ENCODE measurements at regions not wholly inside any gene's neighbourhood (a gene's known extent, or its start where the extent isn't known, plus 50 kb on each side); places are given as distances from the start of the nearest gene placed in this dataset.

GRCh38 chr16:73955255-73955654, 341.4 kb upstream of the PSMD7 start:
- DNase-seq (ENCODE audit: low spot score) (no peak), ATAC-seq (no peak)
- H3K4me3 Mint-ChIP-seq, result no peak overlapping the region
- Histone ChIP-seq H2AFZ (no peak overlapping the region), H3K79me2 (replicated peaks; ENCODE audit: insufficient read depth) (no peaks in the 10 kb centered on the region), H3F3A (replicated peaks; ENCODE audit: low read depth) (no peaks in the 10 kb centered on the region), H3K9me2 (ENCODE audit: insufficient read depth) (no peaks in the 10 kb centered on the region), H3K27ac (ENCODE audit: low read depth) (no peak overlapping the region), H3K27me3 (ENCODE audit: insufficient read depth) (no peaks in the 10 kb centered on the region), H3K4me1 (ENCODE audit: insufficient read depth) (no peaks in the 10 kb centered on the region), H4K20me1 (replicated peaks; ENCODE audit: insufficient read depth) (no peaks in the 10 kb centered on the region), H3K36me3 (ENCODE audit: insufficient read depth) (no peaks in the 10 kb centered on the region), H3K4me2 (no peak overlapping the region), H3K4me3 (no peak overlapping the region)
- no peaks in the 10 kb centered on the region for H3K36me3 Mint-ChIP-seq (ENCODE audit: low read depth)
- no peaks in the 10 kb centered on the region for H3K27me3 Mint-ChIP-seq (ENCODE audit: insufficient read depth, low read depth, poor library complexity)
- no peak overlapping the region for H3K27ac Mint-ChIP-seq
- TF ChIP-seq EZH2phosphoT487 (IDR thresholded peaks at IDR 0.05; ENCODE audit: unreplicated experiment), result no peak
- no peak for TF ChIP-seq ZNF114 (CRISPR knock-in tag; IDR thresholded peaks at IDR 0.05)
- peaks cover 6% of the 10 kb centered on the region; the same call in 1 of the 3 replicates for H3K4me1 Mint-ChIP-seq
- H3K9me3 Mint-ChIP-seq, result no peaks in the 10 kb centered on the region

- ATAC-seq (peak; percentile 59), DNase-seq (ENCODE audit: low spot score) (no peak)
- peaks cover 9% of the 10 kb centered on the region; the same call in 1 of the 3 replicates for H3K4me1 Mint-ChIP-seq
- H3K36me3 Mint-ChIP-seq (ENCODE audit: low read depth), result no peaks in the 10 kb centered on the region
- no peaks in the 10 kb centered on the region for H3K4me1 ChIP-seq (ENCODE audit: insufficient read depth)
- no peaks in the 10 kb centered on the region for H3K27me3 Mint-ChIP-seq (ENCODE audit: insufficient read depth, low read depth, poor library complexity)
- H3K4me3 Mint-ChIP-seq, result no peak overlapping the region
- no peaks in the 10 kb centered on the region for H3K27me3 ChIP-seq (ENCODE audit: insufficient read depth)
- no peak overlapping the region for H3K4me2 ChIP-seq
- no peak overlapping the region for H3K27ac ChIP-seq (ENCODE audit: low read depth)
- H3K36me3 ChIP-seq (ENCODE audit: insufficient read depth), result no peaks in the 10 kb centered on the region
- H4K20me1 ChIP-seq (replicated peaks; ENCODE audit: insufficient read depth), result no peaks in the 10 kb centered on the region
- no peak overlapping the region for H3K27ac Mint-ChIP-seq
- no peaks in the 10 kb centered on the region for H3F3A ChIP-seq (replicated peaks; ENCODE audit: low read depth)
- H3K9me3 Mint-ChIP-seq, result no peaks in the 10 kb centered on the region
- H3K4me3 ChIP-seq, result no peak overlapping the region
- H3K79me2 ChIP-seq (replicated peaks; ENCODE audit: insufficient read depth), result no peaks in the 10 kb centered on the region
- peak overlapping the region; percentile 54; the same call in 1 of the 2 replicates for H2AFZ ChIP-seq
- H3K9me2 ChIP-seq (ENCODE audit: insufficient read depth), result no peaks in the 10 kb centered on the region
- TF ChIP-seq REST (IDR thresholded peaks at IDR 0.05; ENCODE audit: unreplicated experiment) (no peak), ZNF114 (CRISPR knock-in tag; IDR thresholded peaks at IDR 0.05) (no peak), JUNB (IDR thresholded peaks at IDR 0.05; ENCODE audit: unreplicated experiment) (no peak), CREB1 (CRISPR knock-in tag; IDR thresholded peaks at IDR 0.05; ENCODE audit: low read depth) (no peak), STAT1 (IDR thresholded peaks at IDR 0.05; ENCODE audit: unreplicated experiment) (no peak), EZH2phosphoT487 (IDR thresholded peaks at IDR 0.05; ENCODE audit: unreplicated experiment) (no peak), POLR2AphosphoS5 (IDR thresholded peaks at IDR 0.05; ENCODE audit: low read depth) (no peak), NANOG (IDR thresholded peaks at IDR 0.05; ENCODE audit: borderline replicate concordance) (no peak), ZNF331 (CRISPR knock-in tag; IDR thresholded peaks at IDR 0.05; ENCODE audit: low read depth) (no peak), EZH2 (IDR thresholded peaks at IDR 0.05; ENCODE audit: low read depth, unreplicated experiment) (no peak)
- TF ChIP-seq, protein P1, sequence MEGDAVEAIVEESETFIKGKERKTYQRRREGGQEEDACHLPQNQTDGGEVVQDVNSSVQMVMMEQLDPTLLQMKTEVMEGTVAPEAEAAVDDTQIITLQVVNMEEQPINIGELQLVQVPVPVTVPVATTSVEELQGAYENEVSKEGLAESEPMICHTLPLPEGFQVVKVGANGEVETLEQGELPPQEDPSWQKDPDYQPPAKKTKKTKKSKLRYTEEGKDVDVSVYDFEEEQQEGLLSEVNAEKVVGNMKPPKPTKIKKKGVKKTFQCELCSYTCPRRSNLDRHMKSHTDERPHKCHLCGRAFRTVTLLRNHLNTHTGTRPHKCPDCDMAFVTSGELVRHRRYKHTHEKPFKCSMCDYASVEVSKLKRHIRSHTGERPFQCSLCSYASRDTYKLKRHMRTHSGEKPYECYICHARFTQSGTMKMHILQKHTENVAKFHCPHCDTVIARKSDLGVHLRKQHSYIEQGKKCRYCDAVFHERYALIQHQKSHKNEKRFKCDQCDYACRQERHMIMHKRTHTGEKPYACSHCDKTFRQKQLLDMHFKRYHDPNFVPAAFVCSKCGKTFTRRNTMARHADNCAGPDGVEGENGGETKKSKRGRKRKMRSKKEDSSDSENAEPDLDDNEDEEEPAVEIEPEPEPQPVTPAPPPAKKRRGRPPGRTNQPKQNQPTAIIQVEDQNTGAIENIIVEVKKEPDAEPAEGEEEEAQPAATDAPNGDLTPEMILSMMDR (conservative IDR thresholded peaks at IDR 0.05; ENCODE audit: low read depth in 2 of 2), result no peak
- TF ChIP-seq, protein P2, sequence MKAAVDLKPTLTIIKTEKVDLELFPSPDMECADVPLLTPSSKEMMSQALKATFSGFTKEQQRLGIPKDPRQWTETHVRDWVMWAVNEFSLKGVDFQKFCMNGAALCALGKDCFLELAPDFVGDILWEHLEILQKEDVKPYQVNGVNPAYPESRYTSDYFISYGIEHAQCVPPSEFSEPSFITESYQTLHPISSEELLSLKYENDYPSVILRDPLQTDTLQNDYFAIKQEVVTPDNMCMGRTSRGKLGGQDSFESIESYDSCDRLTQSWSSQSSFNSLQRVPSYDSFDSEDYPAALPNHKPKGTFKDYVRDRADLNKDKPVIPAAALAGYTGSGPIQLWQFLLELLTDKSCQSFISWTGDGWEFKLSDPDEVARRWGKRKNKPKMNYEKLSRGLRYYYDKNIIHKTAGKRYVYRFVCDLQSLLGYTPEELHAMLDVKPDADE (IDR thresholded peaks at IDR 0.05), result no peak
These were observed 345.1 kb upstream of the PSMD7 start for GRCh38 chr16:73951481-73951880.
